AG09309 (cell line): ENCODE measurements at regions not wholly inside any gene's neighbourhood (a gene's known extent, or its start where the extent isn't known, plus 50 kb on each side); places are given as distances from the start of the nearest gene placed in this dataset.

Source experiments
- DNase-seq: peaks from one replicate; pipeline ENCODE4 v3.0.0-alpha.2; 2010; ENCODE audit warnings: low read depth
- H3K4me3 ChIP-seq: 2 replicates; pipeline ENCODE4 v1.5.1; 2011; ENCODE audit warnings: mild to moderate bottlenecking, low read depth, low read length, moderate library complexity; ENCODE audit not compliant: control insufficient read depth
- CTCF ChIP-seq: IDR thresholded peaks from 2 replicates; pipeline ENCODE4 v1.5.1; 2011; ENCODE audit warnings: mild to moderate bottlenecking, low read depth, low read length, inconsistent platforms; ENCODE audit not compliant: insufficient read depth, control insufficient read depth; ENCODE audit errors: missing control alignments

GRCh38 chr14:76950055-76951020 lies 78.2 kb downstream of the IRF2BPL start:
- TF ChIP-seq CTCF, result no peak

GRCh38 chr14:76948976-76949375 lies 79.5 kb downstream of the IRF2BPL start:
- DNase-seq, result no peak
- no peak for TF ChIP-seq CTCF
- H3K4me3 ChIP-seq, result no peak overlapping the region

More at GRCh38 chr14:76950055-76951020, 78.2 kb downstream of the IRF2BPL start:
- DNase-seq, result no peak
- H3K4me3 ChIP-seq, result no peak overlapping the region

GRCh38 chr14:76948213-76948947 lies 80.1 kb downstream of the IRF2BPL start:
- no peak for DNase-seq
- no peak for TF ChIP-seq CTCF
- H3K4me3 ChIP-seq, result no peak overlapping the region

GRCh38 chr14:76947838-76948184 lies 80.7 kb downstream of the IRF2BPL start:
- DNase-seq, result no peak
- TF ChIP-seq CTCF, result no peak
- no peak overlapping the region for H3K4me3 ChIP-seq

GRCh38 chr14:76947078-76947837 lies 81.2 kb downstream of the IRF2BPL start:
- H3K4me3 ChIP-seq, result no peak overlapping the region
- TF ChIP-seq CTCF, result peak; percentile 56
- DNase-seq, result peak; percentile 44

GRCh38 chr14:76946753-76947077 lies 81.8 kb downstream of the IRF2BPL start:
- no peak for TF ChIP-seq CTCF
- no peak for DNase-seq
- no peak overlapping the region for H3K4me3 ChIP-seq
